OCI-LY7 (cell line): ENCODE measurements at regions not wholly inside any gene's neighbourhood (a gene's known extent, or its start where the extent isn't known, plus 50 kb on each side); places are given as distances from the start of the nearest gene placed in this dataset.

Experiments used
- BruUV-seq: library from RNA; stranded (reverse); fragments of 400-500 nt; replicated peaks from 2 replicates; lab custom pipeline; 2021; lab: Mats Ljungman, UMichigan
- CTCF ChIA-PET: fragments of 300-600 bp; sonication (Branson Sonifier 250); formaldehyde crosslinking; loops from one replicate; lab custom pipeline; 2022; ENCODE audit warnings: antibody characterized with exemption; ENCODE audit not compliant: unreplicated experiment; lab: Charles Lee
- POLR2A ChIA-PET: fragments of 300-600 bp; sonication (Branson Sonifier 250); formaldehyde crosslinking; loops from one replicate; lab custom pipeline; 2022; ENCODE audit warnings: antibody characterized with exemption; lab: Charles Lee
- DNase-seq: peaks from one replicate; pipeline ENCODE4 v3.0.0-alpha.2; 2015; ENCODE audit warnings: low spot score
- H2AFZ ChIP-seq: fragments of 200-600 bp; sonication (generic), shearing (Covaris generic); 2 replicates; pipeline ENCODE4 v1.6.1; 2014; ENCODE audit warnings: mild to moderate bottlenecking, antibody characterized with exemption, low read length, moderate library complexity
- H3K27ac ChIP-seq: fragments of 200-600 bp; sonication (generic); 2 replicates; pipeline ENCODE4 v1.5.1; 2014; ENCODE audit warnings: mixed run types, low read depth, mild to moderate bottlenecking, moderate library complexity, low read length, inconsistent platforms; ENCODE audit not compliant: poor library complexity, severe bottlenecking
- H3K36me3 ChIP-seq: fragments of 200-600 bp; sonication (generic); 2 replicates; pipeline ENCODE4 v1.6.1; 2014; ENCODE audit warnings: mild to moderate bottlenecking, antibody characterized with exemption, low read length, moderate library complexity, mixed read lengths; ENCODE audit not compliant: insufficient read depth
- H3K4me1 ChIP-seq: fragments of 200-600 bp; sonication (generic); 2 replicates; pipeline ENCODE4 v1.5.1; 2014; ENCODE audit warnings: mild to moderate bottlenecking, low read length; ENCODE audit not compliant: insufficient read depth, poor library complexity, severe bottlenecking
- H3K4me2 ChIP-seq: fragments of 200-600 bp; sonication (generic); 2 replicates; pipeline ENCODE4 v1.6.1; 2014; ENCODE audit warnings: mild to moderate bottlenecking, low read length
- H3K4me3 ChIP-seq: fragments of 200-600 bp; sonication (generic); 2 replicates; pipeline ENCODE4 v1.5.1; 2014; ENCODE audit warnings: mild to moderate bottlenecking, low read depth, low read length; ENCODE audit not compliant: poor library complexity, severe bottlenecking
- H3K79me2 ChIP-seq: fragments of 200-600 bp; sonication (generic); 2 replicates; pipeline ENCODE4 v1.6.1; 2016; ENCODE audit warnings: low read depth, mild to moderate bottlenecking, low read length, moderate library complexity, mixed read lengths; ENCODE audit not compliant: insufficient read depth
- H3K9me2 ChIP-seq: fragments of 200-600 bp; sonication (generic); 2 replicates; pipeline ENCODE4 v1.6.1; 2016; ENCODE audit warnings: mild to moderate bottlenecking, low read length, mixed read lengths; ENCODE audit not compliant: insufficient read depth
- H3K9me3 ChIP-seq: fragments of 200-600 bp; sonication (generic); 2 replicates; pipeline ENCODE4 v1.6.1; 2014; ENCODE audit warnings: mild to moderate bottlenecking, mixed run types, low read length, mixed read lengths
- H4K20me1 ChIP-seq: fragments of 200-600 bp; sonication (generic); 2 replicates; pipeline ENCODE4 v1.6.1; 2014; ENCODE audit warnings: mild to moderate bottlenecking, antibody characterized with exemption, low read length, moderate library complexity, mixed read lengths; ENCODE audit not compliant: insufficient read depth
- EZH2phosphoT487 ChIP-seq: fragments of 200-600 bp; sonication (generic); IDR thresholded peaks from 2 replicates; pipeline ENCODE4 v1.6.1; 2018; ENCODE audit warnings: low read depth, borderline replicate concordance, mild to moderate bottlenecking, mixed run types, antibody characterized with exemption, low read length, moderate library complexity, mixed read lengths
- intact Hi-C: fragments of 100-400 bp; cut with micrococcal nuclease; formaldehyde crosslinking; loops from one replicate; pipeline ENCODE4 v1.10.0; 2022; ENCODE audit not compliant: unreplicated experiment
- TF ChIP-seq, protein P1 (sequence below): fragments of 200-600 bp; sonication (generic); conservative IDR thresholded peaks from 2 replicates; pipeline ENCODE4 v1.5.1; 2014; ENCODE audit warnings: mild to moderate bottlenecking, antibody characterized with exemption, low read length, moderate library complexity, mixed read lengths

DNA sequence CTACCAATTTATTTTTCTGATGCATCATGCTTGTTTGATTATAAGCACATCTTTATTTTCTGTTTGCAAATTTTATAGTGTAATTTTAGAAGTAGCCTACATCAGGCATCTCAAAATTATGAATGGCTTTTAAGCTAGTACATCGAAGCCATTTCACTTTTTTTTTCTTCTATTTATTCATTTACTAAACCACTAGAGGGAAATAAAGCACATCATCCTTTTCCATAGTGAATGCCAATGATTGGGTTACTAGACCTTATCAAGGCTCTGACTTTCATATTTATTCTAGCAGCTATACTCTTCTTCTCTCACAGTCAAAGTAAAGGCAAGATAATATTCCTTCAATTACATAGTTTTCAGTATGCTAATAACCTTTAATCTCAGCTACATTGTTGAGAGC is 736.4 kb upstream of the LRFN5 start:
- H3K36me3 ChIP-seq: no peaks in the 10 kb centered on the region
- ChIA-PET CTCF (no interaction called here), POLR2A (interaction anchor here (0.7 kb wide), 1 partner anchor 52 kb away, joined by 3 read pairs; no protein-coding TSS in a partner anchor)
- H3K4me1 ChIP-seq: no peaks in the 10 kb centered on the region
- H3K9me2 ChIP-seq: no peaks in the 10 kb centered on the region
- H3K9me3 ChIP-seq: no peaks in the 10 kb centered on the region
- no TSS peak for BruUV-seq
- no peaks in the 10 kb centered on the region for H3K79me2 ChIP-seq
- TF ChIP-seq, protein P1, sequence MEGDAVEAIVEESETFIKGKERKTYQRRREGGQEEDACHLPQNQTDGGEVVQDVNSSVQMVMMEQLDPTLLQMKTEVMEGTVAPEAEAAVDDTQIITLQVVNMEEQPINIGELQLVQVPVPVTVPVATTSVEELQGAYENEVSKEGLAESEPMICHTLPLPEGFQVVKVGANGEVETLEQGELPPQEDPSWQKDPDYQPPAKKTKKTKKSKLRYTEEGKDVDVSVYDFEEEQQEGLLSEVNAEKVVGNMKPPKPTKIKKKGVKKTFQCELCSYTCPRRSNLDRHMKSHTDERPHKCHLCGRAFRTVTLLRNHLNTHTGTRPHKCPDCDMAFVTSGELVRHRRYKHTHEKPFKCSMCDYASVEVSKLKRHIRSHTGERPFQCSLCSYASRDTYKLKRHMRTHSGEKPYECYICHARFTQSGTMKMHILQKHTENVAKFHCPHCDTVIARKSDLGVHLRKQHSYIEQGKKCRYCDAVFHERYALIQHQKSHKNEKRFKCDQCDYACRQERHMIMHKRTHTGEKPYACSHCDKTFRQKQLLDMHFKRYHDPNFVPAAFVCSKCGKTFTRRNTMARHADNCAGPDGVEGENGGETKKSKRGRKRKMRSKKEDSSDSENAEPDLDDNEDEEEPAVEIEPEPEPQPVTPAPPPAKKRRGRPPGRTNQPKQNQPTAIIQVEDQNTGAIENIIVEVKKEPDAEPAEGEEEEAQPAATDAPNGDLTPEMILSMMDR: no peak
- TF ChIP-seq EZH2phosphoT487: no peak
- DNase-seq: no peak
- H4K20me1 ChIP-seq: no peaks in the 10 kb centered on the region
- H3K27ac ChIP-seq: no peak overlapping the region
- no peak overlapping the region for H3K4me2 ChIP-seq
- no peak overlapping the region for H3K4me3 ChIP-seq
- no peak overlapping the region for H2AFZ ChIP-seq
- intact Hi-C loops: no loop called here

DNA sequence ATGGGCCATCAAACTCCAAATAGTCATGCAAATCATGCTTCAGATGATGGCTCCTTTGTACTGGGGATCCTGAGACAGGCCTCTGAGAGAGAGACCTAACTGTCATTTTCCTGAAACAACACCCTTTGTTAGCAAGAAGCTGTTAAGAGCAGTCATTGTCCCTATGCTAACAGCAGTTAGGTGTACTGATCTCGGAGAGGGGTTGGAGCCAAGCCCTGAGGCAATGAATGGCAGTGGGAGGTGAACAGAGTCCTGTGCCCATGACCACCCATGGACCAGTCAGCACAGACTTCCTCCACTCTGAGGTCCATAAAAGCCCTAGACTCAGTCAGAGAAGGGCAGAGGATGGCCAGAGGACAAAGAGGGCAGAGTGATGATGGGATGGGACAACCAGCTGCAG is 747.6 kb upstream of the LRFN5 start:
- TF ChIP-seq, protein P1: no peak
- TF ChIP-seq EZH2phosphoT487: no peak
- no peak overlapping the region for H3K4me2 ChIP-seq

DNA sequence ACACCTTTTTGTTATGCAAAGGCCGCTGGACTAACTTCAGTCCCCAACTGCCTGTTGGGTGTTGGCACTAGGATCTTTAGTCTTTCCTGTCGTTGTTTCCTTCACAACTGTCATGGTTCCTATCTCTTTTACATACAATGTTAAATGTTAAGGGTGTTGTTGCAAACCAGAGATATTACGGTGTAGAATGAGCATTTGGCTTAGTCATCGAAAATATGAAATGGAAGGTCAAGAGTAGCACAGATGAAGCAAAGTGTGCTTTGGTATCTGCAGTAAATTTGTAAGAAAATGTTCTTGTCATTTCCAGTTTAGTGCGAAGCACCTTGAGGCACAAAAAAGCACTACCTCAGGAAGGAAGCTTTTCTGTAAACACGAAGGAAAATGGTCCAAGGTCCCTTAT is 751.3 kb upstream of the LRFN5 start:
- Histone ChIP-seq H3K9me2 (no peaks in the 10 kb centered on the region), H3K4me1 (no peaks in the 10 kb centered on the region), H4K20me1 (no peaks in the 10 kb centered on the region), H3K36me3 (no peaks in the 10 kb centered on the region), H3K27ac (no peak overlapping the region), H3K79me2 (no peaks in the 10 kb centered on the region), H3K4me2 (no peak overlapping the region), H3K9me3 (no peaks in the 10 kb centered on the region), H2AFZ (no peak overlapping the region), H3K4me3 (no peak overlapping the region)
- CTCF ChIA-PET: no interaction called here
- TF ChIP-seq, protein P1: no peak
- POLR2A ChIA-PET: no interaction called here
- intact Hi-C loops: no loop called here
- no TSS peak for BruUV-seq
- DNase-seq: no peak

More for the DNA sequence above, 747.6 kb upstream of the LRFN5 start:
- POLR2A ChIA-PET: no interaction called here
- DNase-seq: no peak
- Histone ChIP-seq H3K79me2 (no peaks in the 10 kb centered on the region), H2AFZ (no peak overlapping the region), H3K4me3 (no peak overlapping the region), H3K27ac (no peak overlapping the region), H3K36me3 (no peaks in the 10 kb centered on the region), H4K20me1 (no peaks in the 10 kb centered on the region), H3K4me1 (no peaks in the 10 kb centered on the region), H3K9me2 (no peaks in the 10 kb centered on the region), H3K9me3 (no peaks in the 10 kb centered on the region)
- intact Hi-C loops: no loop called here
- no TSS peak for BruUV-seq
- CTCF ChIA-PET: no interaction called here
